SU-DHL-6 (cell line): ENCODE measurements at regions not wholly inside any gene's neighbourhood (a gene's known extent, or its start where the extent isn't known, plus 50 kb on each side); places are given as distances from the start of the nearest gene placed in this dataset.

Experiments
- H2AFZ ChIP-seq: fragments of 200-600 bp; sonication (generic); 2 replicates; pipeline ENCODE4 v1.6.1; 2014; ENCODE audit warnings: low read depth, mild to moderate bottlenecking, moderate library complexity, mixed read lengths, antibody characterized with exemption, low read length; ENCODE audit not compliant: severe bottlenecking
- H3F3A ChIP-seq: fragments of 200-600 bp; shearing (Covaris generic); 2 replicates; pipeline ENCODE4 v1.6.0; 2016; ENCODE audit warnings: antibody characterized with exemption, mild to moderate bottlenecking; ENCODE audit not compliant: insufficient read depth
- H3K27ac ChIP-seq: fragments of 200-600 bp; sonication (generic); 2 replicates; pipeline ENCODE4 v1.5.1; 2016; ENCODE audit warnings: low read depth, mild to moderate bottlenecking, low read length, moderate library complexity, mixed read lengths
- H3K27me3 ChIP-seq: fragments of 200-600 bp; sonication (generic), shearing (Covaris generic); 2 replicates; pipeline ENCODE4 v1.6.0; 2014; ENCODE audit warnings: mild to moderate bottlenecking, low read length
- H3K36me3 ChIP-seq: fragments of 200-600 bp; sonication (generic); 2 replicates; pipeline ENCODE4 v1.6.1; 2014; ENCODE audit warnings: mild to moderate bottlenecking, low read length, mixed read lengths
- H3K4me2 ChIP-seq: fragments of 300-600, 200-600 bp; shearing (Covaris generic), sonication (generic); 2 replicates; pipeline ENCODE4 v1.6.0; 2014; ENCODE audit warnings: low read length, low read depth, mild to moderate bottlenecking; ENCODE audit not compliant: poor library complexity, severe bottlenecking
- H3K4me3 ChIP-seq: fragments of 200-600 bp; sonication (generic); 2 replicates; pipeline ENCODE4 v1.5.1; 2014; ENCODE audit warnings: antibody characterized with exemption, low read length, mild to moderate bottlenecking, mixed read lengths; ENCODE audit not compliant: insufficient read depth, poor library complexity, severe bottlenecking
- H3K79me2 ChIP-seq: fragments of 200-600 bp; sonication (generic); 2 replicates; pipeline ENCODE4 v1.6.1; 2014; ENCODE audit warnings: mild to moderate bottlenecking, low read length, moderate library complexity; ENCODE audit not compliant: insufficient read depth
- H3K9ac ChIP-seq: fragments of 200-600 bp; sonication (generic); 2 replicates; pipeline ENCODE4 v1.7.0; 2014; ENCODE audit warnings: mild to moderate bottlenecking, low read length
- H3K9me2 ChIP-seq: fragments of 200-600 bp; sonication (generic); replicated peaks from 2 replicates; pipeline ENCODE4 v1.6.1; 2014; ENCODE audit warnings: low read length; ENCODE audit not compliant: insufficient read depth
- H3K9me3 ChIP-seq: fragments of 200-600 bp; sonication (generic); 2 replicates; pipeline ENCODE4 v1.6.1; 2014; ENCODE audit warnings: low read length, mixed read lengths; ENCODE audit not compliant: insufficient read depth
- H4K20me1 ChIP-seq: fragments of 200-600 bp; sonication (generic); 2 replicates; pipeline ENCODE4 v1.6.1; 2014; ENCODE audit warnings: low read depth, mild to moderate bottlenecking, antibody characterized with exemption, low read length, moderate library complexity, mixed read lengths
- EZH2phosphoT487 ChIP-seq: fragments of 200-600 bp; sonication (generic), shearing (Covaris generic); conservative IDR thresholded peaks from 2 replicates; pipeline ENCODE4 v1.6.1; 2018; ENCODE audit warnings: mild to moderate bottlenecking, antibody characterized with exemption, low read length, moderate library complexity, mixed read lengths
- TF ChIP-seq, protein P1 (sequence below): fragments of 200-600 bp; sonication (generic); IDR thresholded peaks from one replicate; pipeline ENCODE4 v1.5.1; 2017; ENCODE audit warnings: antibody characterized with exemption, mild to moderate bottlenecking, low read length, moderate library complexity; ENCODE audit not compliant: insufficient read depth, poor library complexity, severe bottlenecking

DNA sequence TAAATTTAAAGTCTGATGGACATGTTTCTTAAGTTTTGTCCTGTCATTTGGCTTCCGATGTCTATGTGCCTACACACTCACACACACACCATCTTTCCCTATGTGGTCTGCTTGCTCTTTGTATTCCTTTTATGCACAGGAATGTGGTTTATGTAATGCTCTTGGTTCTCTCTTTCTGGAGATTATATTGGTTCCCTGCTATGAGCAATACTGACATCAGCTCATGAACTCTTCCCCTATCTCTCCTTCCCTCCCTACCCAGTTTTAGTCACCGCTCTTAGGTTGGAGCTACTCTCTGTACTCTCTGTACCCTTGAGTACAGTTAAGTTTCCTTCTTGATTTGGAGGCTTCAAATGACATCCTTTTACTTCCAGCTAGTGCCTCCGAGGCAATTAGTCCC, 77.9 kb upstream of the MVB12B start:
- TF ChIP-seq, protein P1, sequence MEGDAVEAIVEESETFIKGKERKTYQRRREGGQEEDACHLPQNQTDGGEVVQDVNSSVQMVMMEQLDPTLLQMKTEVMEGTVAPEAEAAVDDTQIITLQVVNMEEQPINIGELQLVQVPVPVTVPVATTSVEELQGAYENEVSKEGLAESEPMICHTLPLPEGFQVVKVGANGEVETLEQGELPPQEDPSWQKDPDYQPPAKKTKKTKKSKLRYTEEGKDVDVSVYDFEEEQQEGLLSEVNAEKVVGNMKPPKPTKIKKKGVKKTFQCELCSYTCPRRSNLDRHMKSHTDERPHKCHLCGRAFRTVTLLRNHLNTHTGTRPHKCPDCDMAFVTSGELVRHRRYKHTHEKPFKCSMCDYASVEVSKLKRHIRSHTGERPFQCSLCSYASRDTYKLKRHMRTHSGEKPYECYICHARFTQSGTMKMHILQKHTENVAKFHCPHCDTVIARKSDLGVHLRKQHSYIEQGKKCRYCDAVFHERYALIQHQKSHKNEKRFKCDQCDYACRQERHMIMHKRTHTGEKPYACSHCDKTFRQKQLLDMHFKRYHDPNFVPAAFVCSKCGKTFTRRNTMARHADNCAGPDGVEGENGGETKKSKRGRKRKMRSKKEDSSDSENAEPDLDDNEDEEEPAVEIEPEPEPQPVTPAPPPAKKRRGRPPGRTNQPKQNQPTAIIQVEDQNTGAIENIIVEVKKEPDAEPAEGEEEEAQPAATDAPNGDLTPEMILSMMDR, result no peak
- no peak for TF ChIP-seq EZH2phosphoT487
- no peak overlapping the region for H3K9ac ChIP-seq
- H3K4me3 ChIP-seq, result no peak overlapping the region
- H3K4me2 ChIP-seq, result no peak overlapping the region
- no peak overlapping the region for H3K27ac ChIP-seq
- H2AFZ ChIP-seq, result no peak overlapping the region
- H3K9me2 ChIP-seq, result no peaks in the 10 kb centered on the region; the same call in 1 of the 2 replicates
- H3K9me3 ChIP-seq, result no peaks in the 10 kb centered on the region
- H3K36me3 ChIP-seq, result peaks cover 1% of the 10 kb centered on the region; the same call in 1 of the 2 replicates
- no peaks in the 10 kb centered on the region for H3K27me3 ChIP-seq
- no peaks in the 10 kb centered on the region for H3F3A ChIP-seq
- H3K79me2 ChIP-seq, result no peaks in the 10 kb centered on the region
- no peaks in the 10 kb centered on the region for H4K20me1 ChIP-seq

GRCh38 chr9:126261584-126262356, 64.9 kb upstream of the MVB12B start:
- H3K27ac ChIP-seq, result no peak overlapping the region
- no peak overlapping the region for H3K9ac ChIP-seq
- H2AFZ ChIP-seq, result no peak overlapping the region
- no peaks in the 10 kb centered on the region for H3K27me3 ChIP-seq
- no peaks in the 10 kb centered on the region for H3K9me2 ChIP-seq
- no peaks in the 10 kb centered on the region for H3K79me2 ChIP-seq
- TF ChIP-seq, protein P1, result no peak
- TF ChIP-seq EZH2phosphoT487, result no peak
- no peak overlapping the region for H3K4me3 ChIP-seq
- H3K9me3 ChIP-seq, result no peaks in the 10 kb centered on the region
- H3K4me2 ChIP-seq, result no peak overlapping the region
- no peaks in the 10 kb centered on the region for H3K36me3 ChIP-seq
- no peaks in the 10 kb centered on the region for H3F3A ChIP-seq
- no peaks in the 10 kb centered on the region for H4K20me1 ChIP-seq

- H2AFZ ChIP-seq, result no peak overlapping the region
- TF ChIP-seq EZH2phosphoT487, result no peak
- TF ChIP-seq, protein P1, result no peak
- no peaks in the 10 kb centered on the region for H3K36me3 ChIP-seq
- H4K20me1 ChIP-seq, result no peaks in the 10 kb centered on the region
- no peak overlapping the region for H3K4me2 ChIP-seq
- no peak overlapping the region for H3K4me3 ChIP-seq
- no peak overlapping the region for H3K9ac ChIP-seq
- no peaks in the 10 kb centered on the region for H3K27me3 ChIP-seq
- no peaks in the 10 kb centered on the region for H3K9me3 ChIP-seq
- H3K9me2 ChIP-seq, result no peaks in the 10 kb centered on the region
- H3K27ac ChIP-seq, result no peak overlapping the region
- H3K79me2 ChIP-seq, result no peaks in the 10 kb centered on the region
- no peaks in the 10 kb centered on the region for H3F3A ChIP-seq
Measured at GRCh38 chr9:126262738-126263137, 63.9 kb upstream of the MVB12B start.
